ENCODE measurements at regions not wholly inside any gene's neighbourhood (a gene's known extent, or its start where the extent isn't known, plus 50 kb on each side); places are given as distances from the start of the nearest gene placed in this dataset.
"Not testable (repeated sequence)": the region's sequence is repeated elsewhere in the genome, so short reads cannot be mapped to it uniquely, and the experiment has no call there.

DNA sequence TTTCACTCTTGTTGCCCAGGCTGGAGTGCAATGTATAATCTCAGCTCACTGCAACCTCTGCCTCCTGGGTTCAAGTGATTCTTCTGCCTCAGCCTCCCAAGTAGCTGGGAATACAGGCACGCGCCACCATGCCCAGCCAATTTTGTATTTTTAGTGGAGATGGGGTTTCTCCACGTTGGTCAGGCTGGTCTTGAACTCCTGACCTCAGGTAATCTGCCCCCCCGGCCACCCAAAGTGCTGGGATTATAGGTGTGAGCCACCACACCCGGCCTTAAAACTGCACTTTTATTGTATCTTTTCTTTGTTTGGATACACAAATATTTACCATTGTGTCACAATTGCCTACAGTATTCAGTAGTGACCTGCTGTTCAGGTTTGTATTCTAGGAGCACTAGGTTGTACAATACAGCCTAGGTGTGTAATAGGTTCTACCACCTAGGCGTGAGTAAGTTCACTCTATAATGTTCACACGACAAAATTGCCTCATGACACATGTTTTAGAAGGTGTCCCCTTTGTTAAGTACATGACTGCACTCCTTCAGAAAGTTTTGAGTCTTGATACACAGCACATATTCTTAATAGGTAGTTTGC lies 71.3 kb upstream of the SLC22A23 start:
- TF ChIP-seq, protein P1, sequence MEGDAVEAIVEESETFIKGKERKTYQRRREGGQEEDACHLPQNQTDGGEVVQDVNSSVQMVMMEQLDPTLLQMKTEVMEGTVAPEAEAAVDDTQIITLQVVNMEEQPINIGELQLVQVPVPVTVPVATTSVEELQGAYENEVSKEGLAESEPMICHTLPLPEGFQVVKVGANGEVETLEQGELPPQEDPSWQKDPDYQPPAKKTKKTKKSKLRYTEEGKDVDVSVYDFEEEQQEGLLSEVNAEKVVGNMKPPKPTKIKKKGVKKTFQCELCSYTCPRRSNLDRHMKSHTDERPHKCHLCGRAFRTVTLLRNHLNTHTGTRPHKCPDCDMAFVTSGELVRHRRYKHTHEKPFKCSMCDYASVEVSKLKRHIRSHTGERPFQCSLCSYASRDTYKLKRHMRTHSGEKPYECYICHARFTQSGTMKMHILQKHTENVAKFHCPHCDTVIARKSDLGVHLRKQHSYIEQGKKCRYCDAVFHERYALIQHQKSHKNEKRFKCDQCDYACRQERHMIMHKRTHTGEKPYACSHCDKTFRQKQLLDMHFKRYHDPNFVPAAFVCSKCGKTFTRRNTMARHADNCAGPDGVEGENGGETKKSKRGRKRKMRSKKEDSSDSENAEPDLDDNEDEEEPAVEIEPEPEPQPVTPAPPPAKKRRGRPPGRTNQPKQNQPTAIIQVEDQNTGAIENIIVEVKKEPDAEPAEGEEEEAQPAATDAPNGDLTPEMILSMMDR (conservative IDR thresholded peaks at IDR 0.05; ENCODE audit: low read length) = not testable (repeated sequence)
- not testable (repeated sequence) for TF ChIP-seq EZH2phosphoT487 (IDR thresholded peaks at IDR 0.05; ENCODE audit: borderline replicate concordance)
